Gastroesophageal sphincter (tissue), 3 donors: ENCODE measurements at regions not wholly inside any gene's neighbourhood (a gene's known extent, or its start where the extent isn't known, plus 50 kb on each side); places are given as distances from the start of the nearest gene placed in this dataset.

Source experiments
- POLR2A ChIP-seq, 2 donors: fragments of 450-650 bp; IDR thresholded peaks; one replicate each; pipeline ENCODE4 v1.6.1; 2017; ENCODE audit warnings: antibody characterized with exemption in 2 of 2, mild to moderate bottlenecking in 2 of 2, moderate library complexity in 1 of 2
- TF ChIP-seq, protein P1 (sequence below), 4 experiments: fragments of 200-600 bp in 2 of 4; fragments of 450-650 bp in 2 of 4; sonication (generic) in 1 of 4; IDR thresholded peaks; one replicate each; pipeline ENCODE4 v1.5.1; 2017 to 2019; ENCODE audit warnings: antibody characterized with exemption in 4 of 4, mild to moderate bottlenecking in 2 of 4, moderate library complexity in 2 of 4

GRCh38 chr2:181818058-181818680 is 73.4 kb upstream of the ITPRID2 start:
- TF ChIP-seq, protein P1, sequence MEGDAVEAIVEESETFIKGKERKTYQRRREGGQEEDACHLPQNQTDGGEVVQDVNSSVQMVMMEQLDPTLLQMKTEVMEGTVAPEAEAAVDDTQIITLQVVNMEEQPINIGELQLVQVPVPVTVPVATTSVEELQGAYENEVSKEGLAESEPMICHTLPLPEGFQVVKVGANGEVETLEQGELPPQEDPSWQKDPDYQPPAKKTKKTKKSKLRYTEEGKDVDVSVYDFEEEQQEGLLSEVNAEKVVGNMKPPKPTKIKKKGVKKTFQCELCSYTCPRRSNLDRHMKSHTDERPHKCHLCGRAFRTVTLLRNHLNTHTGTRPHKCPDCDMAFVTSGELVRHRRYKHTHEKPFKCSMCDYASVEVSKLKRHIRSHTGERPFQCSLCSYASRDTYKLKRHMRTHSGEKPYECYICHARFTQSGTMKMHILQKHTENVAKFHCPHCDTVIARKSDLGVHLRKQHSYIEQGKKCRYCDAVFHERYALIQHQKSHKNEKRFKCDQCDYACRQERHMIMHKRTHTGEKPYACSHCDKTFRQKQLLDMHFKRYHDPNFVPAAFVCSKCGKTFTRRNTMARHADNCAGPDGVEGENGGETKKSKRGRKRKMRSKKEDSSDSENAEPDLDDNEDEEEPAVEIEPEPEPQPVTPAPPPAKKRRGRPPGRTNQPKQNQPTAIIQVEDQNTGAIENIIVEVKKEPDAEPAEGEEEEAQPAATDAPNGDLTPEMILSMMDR (IDR thresholded peaks at IDR 0.05): no peak
- no peak for TF ChIP-seq POLR2A (IDR thresholded peaks at IDR 0.05)
